Smooth muscle cell (in vitro differentiated cells): ENCODE measurements at regions not wholly inside any gene's neighbourhood (a gene's known extent, or its start where the extent isn't known, plus 50 kb on each side); places are given as distances from the start of the nearest gene placed in this dataset.
A peak's percentile ranks its signal among the peaks of the same experiment; 100 is the strongest.

Source experiments
- DNase-seq: peaks from one replicate; lab custom pipeline; 2025; ENCODE audit not compliant: unreplicated experiment; lab: John Stamatoyannopoulos, UW
- H2AFZ ChIP-seq: fragments of 200-600 bp; sonication (generic); 2 replicates; pipeline ENCODE4 v1.6.0; 2016; ENCODE audit warnings: antibody characterized with exemption, low read depth, mild to moderate bottlenecking
- H3F3A ChIP-seq: fragments of 200-600 bp; sonication (generic); 2 replicates; pipeline ENCODE4 v1.6.0; 2017; ENCODE audit warnings: antibody characterized with exemption, low read depth
- H3K27ac ChIP-seq: fragments of 200-600 bp; sonication (generic); 2 replicates; pipeline ENCODE4 v1.5.1; 2016; ENCODE audit warnings: low read depth, mild to moderate bottlenecking
- H3K27me3 ChIP-seq: fragments of 200-600 bp; sonication (generic); 2 replicates; pipeline ENCODE4 v1.6.1; 2016; ENCODE audit warnings: low read depth, mild to moderate bottlenecking
- H3K36me3 ChIP-seq: fragments of 200-600 bp; sonication (generic); 2 replicates; pipeline ENCODE4 v1.5.1; 2016; ENCODE audit warnings: low read depth
- H3K4me1 ChIP-seq: fragments of 200-600 bp; sonication (generic); 2 replicates; pipeline ENCODE4 v1.5.1; 2016; ENCODE audit warnings: low read depth
- H3K4me2 ChIP-seq: fragments of 200-600 bp; sonication (generic); 2 replicates; pipeline ENCODE4 v1.6.0; 2016; ENCODE audit warnings: mild to moderate bottlenecking
- H3K4me3 ChIP-seq: fragments of 200-600 bp; sonication (generic); 2 replicates; pipeline ENCODE4 v1.5.1; 2016; ENCODE audit warnings: mild to moderate bottlenecking
- H3K79me2 ChIP-seq: fragments of 200-600 bp; sonication (generic); 2 replicates; pipeline ENCODE4 v1.6.0; 2016; ENCODE audit warnings: low read depth, mild to moderate bottlenecking
- H3K9ac ChIP-seq: fragments of 200-600 bp; sonication (generic); 2 replicates; pipeline ENCODE4 v1.6.0; 2016; ENCODE audit warnings: low read depth
- H3K9me3 ChIP-seq: fragments of 200-600 bp; sonication (generic); replicated peaks from 2 replicates; pipeline ENCODE4 v1.5.1; 2016; ENCODE audit warnings: low read depth
- H4K20me1 ChIP-seq: fragments of 200-600 bp; sonication (generic); 2 replicates; pipeline ENCODE4 v1.6.0; 2016; ENCODE audit warnings: low read depth
- CTCF ChIP-seq: fragments of 200-600 bp; sonication (generic); IDR thresholded peaks from 2 replicates; pipeline ENCODE4 v1.5.1; 2017; ENCODE audit warnings: borderline replicate concordance, mild to moderate bottlenecking, antibody characterized with exemption; ENCODE audit not compliant: insufficient read depth, poor library complexity, severe bottlenecking
- WGBS: methylation state at CpG from one replicate; pipeline ENCODE4 v1.1.7; 2016; ENCODE audit warnings: low lambda C conversion rate; 5-methylcytosine and 5-hydroxymethylcytosine counted together

DNA sequence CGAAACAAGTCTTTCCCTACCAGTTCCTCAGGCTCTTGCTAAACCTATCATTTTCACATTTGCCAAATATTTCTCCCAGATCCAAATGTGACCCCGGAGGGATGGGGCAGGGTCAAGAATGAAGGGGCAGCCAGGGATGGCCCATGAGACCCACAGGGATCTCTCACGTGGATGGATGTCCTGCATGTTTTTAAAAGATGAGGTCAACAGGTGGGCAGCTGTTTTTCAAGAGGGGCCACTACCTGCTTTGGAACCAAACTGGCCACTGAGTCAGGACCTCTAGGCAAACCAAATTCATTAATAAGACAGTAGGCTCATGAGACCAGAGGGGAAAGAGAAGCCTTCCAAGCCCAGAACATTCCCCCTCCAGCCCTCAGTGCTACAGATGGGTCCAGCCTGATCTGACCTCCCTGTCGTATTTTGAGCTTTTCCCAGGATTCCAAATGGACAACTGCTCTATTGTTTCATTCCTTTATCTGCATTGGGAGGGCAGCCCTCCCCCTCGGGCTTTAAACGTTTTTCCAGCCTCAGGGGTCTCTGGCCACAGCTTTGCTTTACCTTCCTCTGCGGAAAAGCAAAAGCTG lies 252.5 kb upstream of the IRF2BP2 start:
- peak overlapping the region; percentile 60 for H3K4me2 ChIP-seq
- no peak overlapping the region for H3K4me3 ChIP-seq
- no peaks in the 10 kb centered on the region for H3K9me3 ChIP-seq
- TF ChIP-seq CTCF = no peak
- H4K20me1 ChIP-seq = no peaks in the 10 kb centered on the region
- H3K79me2 ChIP-seq = no peaks in the 10 kb centered on the region
- H3K27ac ChIP-seq = peak overlapping the region; percentile 58
- H3K9ac ChIP-seq = no peak overlapping the region
- 64% methylated on average over 7 of the region's 7 CpGs for WGBS
- DNase-seq = no peak
- no peaks in the 10 kb centered on the region for H3K4me1 ChIP-seq
- H2AFZ ChIP-seq = peak overlapping the region; percentile 59
- H3F3A ChIP-seq = peaks cover 6% of the 10 kb centered on the region
- no peaks in the 10 kb centered on the region for H3K36me3 ChIP-seq
- H3K27me3 ChIP-seq = no peaks in the 10 kb centered on the region

DNA sequence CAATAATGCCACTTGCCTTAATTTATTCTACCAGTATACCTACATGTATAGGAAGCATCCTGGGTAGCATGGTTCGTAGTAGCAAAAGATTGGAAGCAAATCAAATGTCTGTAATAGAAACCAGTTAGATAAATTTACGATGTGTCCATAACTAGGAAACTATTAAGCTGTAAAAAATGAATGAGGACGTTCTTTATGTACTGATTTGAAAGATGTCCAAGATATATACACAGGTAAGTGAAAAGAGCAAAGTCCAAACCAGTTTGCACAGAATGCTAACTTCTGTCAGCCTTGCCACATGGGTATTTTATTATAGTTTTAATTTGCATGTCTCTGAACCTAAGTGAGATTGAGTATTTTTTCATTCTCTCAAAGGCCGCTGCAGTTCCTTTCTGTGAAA lies 251.8 kb upstream of the IRF2BP2 start:
- 96% methylated on average over 4 of the region's 4 CpGs for WGBS
- DNase-seq = no peak
- Histone ChIP-seq H3K4me3 (no peak overlapping the region), H3K36me3 (no peaks in the 10 kb centered on the region), H3K27me3 (no peaks in the 10 kb centered on the region), H3K79me2 (no peaks in the 10 kb centered on the region), H3K4me2 (no peak overlapping the region), H2AFZ (no peak overlapping the region), H4K20me1 (no peaks in the 10 kb centered on the region), H3K27ac (no peak overlapping the region), H3K9me3 (no peaks in the 10 kb centered on the region), H3K9ac (no peak overlapping the region), H3F3A (peaks cover 6% of the 10 kb centered on the region), H3K4me1 (no peaks in the 10 kb centered on the region)
- no peak for TF ChIP-seq CTCF

DNA sequence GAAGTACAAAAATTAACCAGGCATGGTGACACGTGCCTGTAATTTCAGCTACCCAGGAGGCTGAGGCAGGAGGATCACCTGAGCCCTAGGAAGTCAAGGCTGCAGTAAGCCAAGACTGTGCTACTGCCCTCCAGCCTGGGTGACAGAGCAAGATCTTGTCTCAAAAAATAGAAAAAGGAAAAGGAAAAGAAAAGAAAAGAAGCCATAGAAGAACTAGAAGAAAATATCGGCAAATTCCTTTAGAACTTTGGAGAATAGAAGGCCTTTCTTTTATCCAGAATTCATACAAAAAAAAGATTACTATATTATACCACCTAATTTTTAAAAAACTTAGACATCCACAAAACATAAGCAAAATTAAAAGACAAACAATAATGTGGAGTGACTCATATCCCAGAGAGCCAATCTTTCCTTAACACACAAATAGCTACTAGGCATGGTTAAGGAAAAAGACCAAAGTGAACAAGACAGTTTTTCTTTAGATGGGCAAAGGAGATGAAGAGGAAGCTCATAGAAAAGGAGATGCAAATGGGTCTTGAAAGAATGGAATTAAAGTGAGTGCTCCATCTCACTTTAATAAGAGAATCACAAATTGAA lies 251.1 kb upstream of the IRF2BP2 start:
- 100% methylated on average over 2 of the region's 2 CpGs for WGBS
- no peak overlapping the region for H3K4me3 ChIP-seq
- no peak for TF ChIP-seq CTCF
- H3K9ac ChIP-seq = no peak overlapping the region
- no peaks in the 10 kb centered on the region for H3K36me3 ChIP-seq
- H3K9me3 ChIP-seq = no peaks in the 10 kb centered on the region
- no peaks in the 10 kb centered on the region for H3K27me3 ChIP-seq
- H3K4me1 ChIP-seq = no peaks in the 10 kb centered on the region
- DNase-seq = no peak
- H3K79me2 ChIP-seq = no peaks in the 10 kb centered on the region
- H4K20me1 ChIP-seq = no peaks in the 10 kb centered on the region
- H2AFZ ChIP-seq = no peak overlapping the region
- H3F3A ChIP-seq = peaks cover 6% of the 10 kb centered on the region
- no peak overlapping the region for H3K4me2 ChIP-seq
- peak overlapping the region; percentile 15 for H3K27ac ChIP-seq

DNA sequence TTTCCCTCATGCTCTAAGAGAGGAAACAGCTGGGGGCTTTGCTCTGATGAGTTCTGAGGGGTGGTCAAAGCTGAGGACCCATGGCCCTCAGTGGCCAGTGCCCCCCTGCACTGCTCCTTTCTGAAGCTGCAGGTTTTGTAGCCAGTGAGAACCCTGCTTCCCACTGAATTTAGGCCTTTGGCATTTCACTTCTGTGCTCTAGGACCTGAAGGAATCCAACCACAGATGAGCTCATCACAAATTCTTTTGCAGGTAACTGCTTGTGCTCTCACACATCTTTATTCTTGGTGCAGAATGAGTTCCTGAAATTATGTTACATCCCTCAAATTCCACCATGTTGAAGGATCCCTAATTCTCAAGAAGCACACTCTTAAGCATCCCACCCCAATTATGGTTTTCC lies 248.7 kb upstream of the IRF2BP2 start:
- no peaks in the 10 kb centered on the region for H3K4me1 ChIP-seq
- H3K4me2 ChIP-seq = no peak overlapping the region
- no peaks in the 10 kb centered on the region for H3K79me2 ChIP-seq
- no peak overlapping the region for H3K9ac ChIP-seq
- no peaks in the 10 kb centered on the region for H3K36me3 ChIP-seq
- DNase-seq = no peak
- peaks cover 6% of the 10 kb centered on the region for H3F3A ChIP-seq
- no peak overlapping the region for H3K27ac ChIP-seq
- no peaks in the 10 kb centered on the region for H3K27me3 ChIP-seq
- H2AFZ ChIP-seq = no peak overlapping the region
- no peak for TF ChIP-seq CTCF
- no peak overlapping the region for H3K4me3 ChIP-seq
- H3K9me3 ChIP-seq = no peaks in the 10 kb centered on the region
- H4K20me1 ChIP-seq = no peaks in the 10 kb centered on the region
